NCI-H2029 treated with DMSO at 0.1 percent for 48 hours (cell line): ENCODE measurements at regions not wholly inside any gene's neighbourhood (a gene's known extent, or its start where the extent isn't known, plus 50 kb on each side); places are given as distances from the start of the nearest gene placed in this dataset.

Experiments
- DNase-seq: peaks from one replicate; lab custom pipeline; 2025; lab: John Stamatoyannopoulos, UW

GRCh38 chr5:4941957-4942830, 197.9 kb upstream of the ADAMTS16 start:
- DNase-seq = no peak

GRCh38 chr5:4942831-4943178, 197.3 kb upstream of the ADAMTS16 start:
- no peak for DNase-seq

GRCh38 chr5:4945296-4945695, 194.8 kb upstream of the ADAMTS16 start:
- DNase-seq = no peak

- no peak for DNase-seq
These were observed 193.0 kb upstream of the ADAMTS16 start for GRCh38 chr5:4947106-4947505.

GRCh38 chr5:4947893-4948536, 192.1 kb upstream of the ADAMTS16 start:
- no peak for DNase-seq

GRCh38 chr5:4949108-4949507, 191.0 kb upstream of the ADAMTS16 start:
- no peak for DNase-seq

GRCh38 chr5:4953576-4953975, 186.6 kb upstream of the ADAMTS16 start:
- no peak for DNase-seq

- no peak for DNase-seq
These were observed 186.1 kb upstream of the ADAMTS16 start for GRCh38 chr5:4954048-4954447.

- DNase-seq = no peak
These were observed 176.9 kb upstream of the ADAMTS16 start for GRCh38 chr5:4963265-4963664.

- no peak for DNase-seq
These were observed 170.8 kb upstream of the ADAMTS16 start for GRCh38 chr5:4969351-4969750.

GRCh38 chr5:4970171-4970570, 170.0 kb upstream of the ADAMTS16 start:
- DNase-seq = no peak

GRCh38 chr5:4976902-4977301, 163.2 kb upstream of the ADAMTS16 start:
- DNase-seq = no peak

- no peak for DNase-seq
These were observed 162.6 kb upstream of the ADAMTS16 start for GRCh38 chr5:4977416-4978110.

GRCh38 chr5:4980201-4980600, 159.9 kb upstream of the ADAMTS16 start:
- DNase-seq = no peak

GRCh38 chr5:4981608-4982007, 158.5 kb upstream of the ADAMTS16 start:
- no peak for DNase-seq

GRCh38 chr5:4983701-4984100, 156.4 kb upstream of the ADAMTS16 start:
- no peak for DNase-seq

GRCh38 chr5:4984461-4984860, 155.7 kb upstream of the ADAMTS16 start:
- no peak for DNase-seq

GRCh38 chr5:4987431-4987830, 152.7 kb upstream of the ADAMTS16 start:
- no peak for DNase-seq

GRCh38 chr5:4989118-4989517, 151.0 kb upstream of the ADAMTS16 start:
- no peak for DNase-seq

GRCh38 chr5:4990017-4990416, 150.1 kb upstream of the ADAMTS16 start:
- DNase-seq = no peak

GRCh38 chr5:4990462-4990861, 149.7 kb upstream of the ADAMTS16 start:
- DNase-seq = no peak

- no peak for DNase-seq
These were observed 148.2 kb upstream of the ADAMTS16 start for GRCh38 chr5:4991925-4992324.

- no peak for DNase-seq
These were observed 145.1 kb upstream of the ADAMTS16 start for GRCh38 chr5:4995014-4995413.
